Gastroesophageal sphincter (tissue), 3 donors: ENCODE measurements at regions not wholly inside any gene's neighbourhood (a gene's known extent, or its start where the extent isn't known, plus 50 kb on each side); places are given as distances from the start of the nearest gene placed in this dataset.

ENCODE experiments used
- CTCF ChIP-seq, 4 experiments: fragments of 200-600 bp in 2 of 4; fragments of 450-650 bp in 2 of 4; sonication (generic) in 1 of 4; IDR thresholded peaks; one replicate each; pipeline ENCODE4 v1.5.1; 2017 to 2019; ENCODE audit warnings: antibody characterized with exemption in 4 of 4, mild to moderate bottlenecking in 2 of 4, moderate library complexity in 2 of 4
- POLR2AphosphoS5 ChIP-seq: sonication (generic); formaldehyde crosslinking; IDR thresholded peaks from one replicate; pipeline ENCODE4 v1.6.1; 2017; ENCODE audit warnings: antibody characterized with exemption

- TF ChIP-seq POLR2AphosphoS5 (no peak), CTCF (IDR thresholded peaks at IDR 0.05) (no peak)
Observed at GRCh38 chr5:77947041-77947428, 170.9 kb upstream of the TBCA start.
